HEK293T (cell line): ENCODE measurements at regions not wholly inside any gene's neighbourhood (a gene's known extent, or its start where the extent isn't known, plus 50 kb on each side); places are given as distances from the start of the nearest gene placed in this dataset.

Experiments
- BHLHE40 ChIP-seq: fragments of 450-650 bp; IDR thresholded peaks from 2 replicates; pipeline ENCODE4 v1.6.1; 2016; ENCODE audit warnings: mild to moderate bottlenecking, moderate library complexity, borderline replicate concordance
- CTBP1 ChIP-seq: fragments of 450-650 bp; IDR thresholded peaks from 2 replicates; pipeline ENCODE4 v1.6.1; 2016; ENCODE audit warnings: borderline replicate concordance
- ELF4 ChIP-seq: fragments of 450-650 bp; IDR thresholded peaks from 2 replicates; pipeline ENCODE4 v1.6.1; 2017; ENCODE audit warnings: antibody characterized with exemption
- L3MBTL2 ChIP-seq: fragments of 450-650 bp; conservative IDR thresholded peaks from 2 replicates; pipeline ENCODE4 v1.6.1; 2016; ENCODE audit warnings: mild to moderate bottlenecking

DNA sequence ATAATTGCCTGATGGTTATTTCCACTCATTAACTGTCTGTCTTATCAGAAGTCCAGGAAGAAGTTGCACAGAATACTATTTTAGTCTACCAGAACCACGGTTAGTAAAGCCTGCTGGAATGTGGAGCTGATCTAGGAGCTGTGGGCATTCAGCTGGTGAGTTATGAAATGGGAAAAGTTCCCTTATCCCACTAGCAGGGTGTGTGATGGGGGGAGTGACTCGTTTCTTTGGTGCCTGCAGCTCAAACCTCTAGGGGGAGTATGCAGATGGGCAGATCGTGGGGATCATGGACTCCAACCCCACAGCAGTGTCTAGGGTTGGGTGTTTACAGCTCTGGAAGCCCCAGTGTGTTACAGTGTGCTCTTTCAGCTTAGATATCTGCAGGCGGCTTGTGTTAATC lies 305.7 kb upstream of the BOD1L1 start:
- no peak for TF ChIP-seq CTBP1
- TF ChIP-seq BHLHE40: no peak
- TF ChIP-seq L3MBTL2: no peak
- TF ChIP-seq ELF4: no peak
